OCI-LY1 (cell line): ENCODE measurements at regions not wholly inside any gene's neighbourhood (a gene's known extent, or its start where the extent isn't known, plus 50 kb on each side); places are given as distances from the start of the nearest gene placed in this dataset.

Source experiments
- H2AFZ ChIP-seq: fragments of 200-600 bp; sonication (generic), shearing (Covaris generic); 2 replicates; pipeline ENCODE4 v1.6.0; 2014; ENCODE audit warnings: antibody characterized with exemption, mild to moderate bottlenecking, low read length
- H3F3A ChIP-seq: fragments of 200-600 bp; sonication (generic), shearing (Covaris generic); 2 replicates; pipeline ENCODE4 v1.6.0; 2014; ENCODE audit warnings: mild to moderate bottlenecking, antibody characterized with exemption, low read length, moderate library complexity; ENCODE audit not compliant: insufficient read depth
- H3K27ac ChIP-seq: fragments of 200-600 bp; sonication (generic); 2 replicates; pipeline ENCODE4 v1.5.1; 2014; ENCODE audit warnings: low read length, mixed run types, mild to moderate bottlenecking, low read depth; ENCODE audit not compliant: poor library complexity, severe bottlenecking
- H3K27me3 ChIP-seq: fragments of 200-600 bp; sonication (generic); 2 replicates; pipeline ENCODE4 v1.6.0; 2014; ENCODE audit warnings: antibody characterized with exemption, mild to moderate bottlenecking, low read length, moderate library complexity; ENCODE audit not compliant: insufficient read depth
- H3K36me3 ChIP-seq: fragments of 200-600 bp; sonication (generic); 2 replicates; pipeline ENCODE4 v1.6.1; 2014; ENCODE audit warnings: mild to moderate bottlenecking, antibody characterized with exemption, low read length, moderate library complexity, mixed read lengths; ENCODE audit not compliant: insufficient read depth
- H3K4me1 ChIP-seq: fragments of 200-600 bp; sonication (generic); 2 replicates; pipeline ENCODE4 v1.5.1; 2014; ENCODE audit warnings: mild to moderate bottlenecking, low read length, moderate library complexity; ENCODE audit not compliant: insufficient read depth, severe bottlenecking
- H3K4me2 ChIP-seq: fragments of 200-600 bp; sonication (generic), shearing (Covaris generic); 2 replicates; pipeline ENCODE4 v1.6.1; 2014; ENCODE audit warnings: low read length
- H3K4me3 ChIP-seq: fragments of 200-600 bp; sonication (generic); 2 replicates; pipeline ENCODE4 v1.5.1; 2014; ENCODE audit warnings: low read length, low read depth, mild to moderate bottlenecking, mixed read lengths; ENCODE audit not compliant: poor library complexity, severe bottlenecking
- H3K79me2 ChIP-seq: fragments of 200-600 bp; shearing (Covaris generic); 2 replicates; pipeline ENCODE4 v1.6.1; 2016; ENCODE audit warnings: mixed run types, low read length, mixed read lengths; ENCODE audit not compliant: insufficient read depth
- H3K9ac ChIP-seq: fragments of 200-600 bp; sonication (generic), shearing (Covaris generic); 2 replicates; pipeline ENCODE4 v1.6.1; 2014; ENCODE audit warnings: mild to moderate bottlenecking, low read length, mixed read lengths
- H3K9me2 ChIP-seq: fragments of 200-600 bp; sonication (generic), shearing (Covaris generic); 2 replicates; pipeline ENCODE4 v1.6.1; 2014; ENCODE audit warnings: low read depth, mild to moderate bottlenecking, low read length, mixed read lengths
- H3K9me3 ChIP-seq: fragments of 200-600 bp; shearing (Covaris generic); 2 replicates; pipeline ENCODE4 v1.6.1; 2014; ENCODE audit warnings: low read length, mixed read lengths
- H4K20me1 ChIP-seq: fragments of 200-600 bp; sonication (generic), shearing (Covaris generic); 2 replicates; pipeline ENCODE4 v1.6.0; 2016; ENCODE audit warnings: mild to moderate bottlenecking, low read length; ENCODE audit not compliant: insufficient read depth
- CTCF ChIP-seq: fragments of 200-600 bp; sonication (generic), shearing (Covaris generic); IDR thresholded peaks from 2 replicates; pipeline ENCODE4 v1.5.1; 2017; ENCODE audit warnings: mild to moderate bottlenecking, antibody characterized with exemption, low read length, moderate library complexity, mixed read lengths
- EZH2 ChIP-seq: fragments of 200-600 bp; sonication (generic), shearing (Covaris generic); IDR thresholded peaks from 2 replicates; pipeline ENCODE4 v1.8.0; 2017; ENCODE audit warnings: borderline replicate concordance, mixed run types, mild to moderate bottlenecking, antibody characterized with exemption, low read length, moderate library complexity, mixed read lengths

DNA sequence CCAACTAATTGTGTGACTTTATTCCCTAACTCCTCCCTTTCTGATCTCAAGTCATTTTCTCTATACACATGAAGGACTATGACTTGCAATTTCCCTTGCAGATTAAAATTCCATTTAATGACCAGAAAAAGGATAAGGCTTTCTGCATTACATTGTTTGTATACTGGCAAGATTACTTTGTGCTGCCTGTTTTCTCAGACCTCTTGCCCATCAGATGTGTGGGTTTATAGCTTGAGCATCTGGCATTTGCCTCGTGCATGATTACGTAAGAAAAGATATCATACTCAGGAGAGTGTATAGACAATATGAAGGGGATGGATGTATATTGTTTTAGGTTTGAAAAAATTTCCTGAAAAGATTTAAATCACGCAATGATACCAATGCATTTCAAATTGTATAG lies 593.8 kb upstream of the SLIT2 start:
- TF ChIP-seq EZH2 (no peak), CTCF (no peak)
- no peak overlapping the region for H2AFZ ChIP-seq
- no peaks in the 10 kb centered on the region for H3K9me2 ChIP-seq
- no peaks in the 10 kb centered on the region for H3K79me2 ChIP-seq
- H3K4me1 ChIP-seq = no peaks in the 10 kb centered on the region
- no peaks in the 10 kb centered on the region for H3F3A ChIP-seq
- H3K4me2 ChIP-seq = no peak overlapping the region
- no peaks in the 10 kb centered on the region for H3K27me3 ChIP-seq
- no peak overlapping the region for H3K9ac ChIP-seq
- H3K4me3 ChIP-seq = no peak overlapping the region
- H4K20me1 ChIP-seq = no peaks in the 10 kb centered on the region
- H3K36me3 ChIP-seq = no peaks in the 10 kb centered on the region
- H3K27ac ChIP-seq = no peak overlapping the region
- no peaks in the 10 kb centered on the region for H3K9me3 ChIP-seq

DNA sequence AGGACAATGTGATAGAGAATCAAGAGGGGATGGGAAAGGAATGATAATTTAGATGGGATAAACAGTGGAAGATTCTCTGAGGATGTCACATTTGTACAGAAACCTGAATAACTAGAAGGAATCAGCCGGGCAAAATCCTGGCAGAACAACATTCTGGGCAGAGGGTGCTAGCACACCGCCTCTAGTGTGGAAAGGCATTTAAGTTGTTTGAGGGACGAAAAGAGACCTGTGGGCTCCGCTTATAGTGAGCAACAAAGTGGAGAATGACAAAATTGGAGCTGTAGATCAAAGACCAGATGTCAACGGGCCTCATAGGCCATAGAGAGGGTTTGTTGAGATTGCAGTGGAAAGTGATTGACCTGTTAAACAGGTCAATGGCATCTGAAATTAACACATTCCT lies 596.0 kb upstream of the SLIT2 start:
- no peaks in the 10 kb centered on the region for H3K79me2 ChIP-seq
- no peaks in the 10 kb centered on the region for H3K4me1 ChIP-seq
- no peak overlapping the region for H2AFZ ChIP-seq
- H3K4me3 ChIP-seq = no peak overlapping the region
- no peaks in the 10 kb centered on the region for H4K20me1 ChIP-seq
- H3K9me2 ChIP-seq = no peaks in the 10 kb centered on the region
- H3K36me3 ChIP-seq = no peaks in the 10 kb centered on the region
- no peak overlapping the region for H3K9ac ChIP-seq
- H3K9me3 ChIP-seq = no peaks in the 10 kb centered on the region
- H3K4me2 ChIP-seq = no peak overlapping the region
- no peaks in the 10 kb centered on the region for H3K27me3 ChIP-seq
- TF ChIP-seq CTCF (no peak), EZH2 (no peak)
- no peak overlapping the region for H3K27ac ChIP-seq
- H3F3A ChIP-seq = no peaks in the 10 kb centered on the region

GRCh38 chr4:19650903-19651864 lies 600.5 kb upstream of the SLIT2 start:
- TF ChIP-seq CTCF = no peak
- TF ChIP-seq EZH2 = no peak
- no peak overlapping the region for H3K9ac ChIP-seq
- no peaks in the 10 kb centered on the region for H3K9me2 ChIP-seq
- H4K20me1 ChIP-seq = no peaks in the 10 kb centered on the region
- no peaks in the 10 kb centered on the region for H3F3A ChIP-seq
- H3K27ac ChIP-seq = no peak overlapping the region
- no peaks in the 10 kb centered on the region for H3K27me3 ChIP-seq
- H3K4me1 ChIP-seq = no peaks in the 10 kb centered on the region
- no peak overlapping the region for H2AFZ ChIP-seq
- no peaks in the 10 kb centered on the region for H3K36me3 ChIP-seq
- no peak overlapping the region for H3K4me3 ChIP-seq
- no peaks in the 10 kb centered on the region for H3K9me3 ChIP-seq
- no peaks in the 10 kb centered on the region for H3K79me2 ChIP-seq
- no peak overlapping the region for H3K4me2 ChIP-seq
